ENCODE measurements at regions not wholly inside any gene's neighbourhood (a gene's known extent, or its start where the extent isn't known, plus 50 kb on each side); places are given as distances from the start of the nearest gene placed in this dataset.

- Histone ChIP-seq H3K4me2 (ENCODE audit: low read length) (no peak overlapping the region), H3K4me1 (ENCODE audit: low read length) (peaks cover 10% of the 10 kb centered on the region), H3K9ac (ENCODE audit: low read length) (no peak overlapping the region), H2AFZ (ENCODE audit: low read depth, low read length) (no peak overlapping the region), H3K27ac (ENCODE audit: low read length) (no peak overlapping the region), H3K4me3 (ENCODE audit: low read length) (no peak overlapping the region), H4K20me1 (ENCODE audit: insufficient read depth, low read length) (no peaks in the 10 kb centered on the region), H3K79me2 (ENCODE audit: low read length) (no peaks in the 10 kb centered on the region), H3K36me3 (replicated peaks; ENCODE audit: low read depth, low read length) (no peaks in the 10 kb centered on the region), H3K9me3 (ENCODE audit: insufficient read depth, low read length) (no peaks in the 10 kb centered on the region), H3K27me3 (ENCODE audit: low read depth, low read length) (no peaks in the 10 kb centered on the region)
- TF ChIP-seq EZH2phosphoT487 (IDR thresholded peaks at IDR 0.05; ENCODE audit: low read depth) (no peak), CTCF (IDR thresholded peaks at IDR 0.05; ENCODE audit: low read depth, low read length) (no peak)
Measured at GRCh38 chr13:84132491-84132890, 250.2 kb upstream of the SLITRK1 start.

- H3K9me3 ChIP-seq (ENCODE audit: insufficient read depth, low read length): no peaks in the 10 kb centered on the region
- no peak overlapping the region for H2AFZ ChIP-seq (ENCODE audit: low read depth, low read length)
- H3K36me3 ChIP-seq (replicated peaks; ENCODE audit: low read depth, low read length): no peaks in the 10 kb centered on the region
- H3K79me2 ChIP-seq (ENCODE audit: low read length): no peaks in the 10 kb centered on the region
- no peak for TF ChIP-seq EZH2phosphoT487 (IDR thresholded peaks at IDR 0.05; ENCODE audit: low read depth)
- TF ChIP-seq CTCF (IDR thresholded peaks at IDR 0.05; ENCODE audit: low read depth, low read length): no peak
- H3K4me1 ChIP-seq (ENCODE audit: low read length): no peaks in the 10 kb centered on the region
- no peaks in the 10 kb centered on the region for H4K20me1 ChIP-seq (ENCODE audit: insufficient read depth, low read length)
- H3K4me2 ChIP-seq (ENCODE audit: low read length): no peak overlapping the region
- no peak overlapping the region for H3K9ac ChIP-seq (ENCODE audit: low read length)
- H3K27ac ChIP-seq (ENCODE audit: low read length): no peak overlapping the region
- no peak overlapping the region for H3K4me3 ChIP-seq (ENCODE audit: low read length)
- no peaks in the 10 kb centered on the region for H3K27me3 ChIP-seq (ENCODE audit: low read depth, low read length)
Measured at GRCh38 chr13:84131249-84131648, 249.0 kb upstream of the SLITRK1 start.

- Histone ChIP-seq H2AFZ (ENCODE audit: low read depth, low read length) (no peak overlapping the region), H3K27ac (ENCODE audit: low read length) (no peak overlapping the region)
- TF ChIP-seq EZH2phosphoT487 (IDR thresholded peaks at IDR 0.05; ENCODE audit: low read depth) (no peak), CTCF (IDR thresholded peaks at IDR 0.05; ENCODE audit: low read depth, low read length) (no peak)
Measured at GRCh38 chr13:84130495-84131114, 248.3 kb upstream of the SLITRK1 start.

GRCh38 chr13:84129966-84130365 is 247.7 kb upstream of the SLITRK1 start:
- TF ChIP-seq CTCF (IDR thresholded peaks at IDR 0.05; ENCODE audit: low read depth, low read length) (no peak), EZH2phosphoT487 (IDR thresholded peaks at IDR 0.05; ENCODE audit: low read depth) (no peak)
- no peak overlapping the region for H3K9ac ChIP-seq (ENCODE audit: low read length)
- H3K4me3 ChIP-seq (ENCODE audit: low read length): no peak overlapping the region

More at GRCh38 chr13:84130495-84131114, 248.3 kb upstream of the SLITRK1 start:
- Histone ChIP-seq H3K4me3 (ENCODE audit: low read length) (no peak overlapping the region), H3K27me3 (ENCODE audit: low read depth, low read length) (no peaks in the 10 kb centered on the region), H3K9ac (ENCODE audit: low read length) (no peak overlapping the region), H4K20me1 (ENCODE audit: insufficient read depth, low read length) (no peaks in the 10 kb centered on the region), H3K4me2 (ENCODE audit: low read length) (no peak overlapping the region), H3K36me3 (replicated peaks; ENCODE audit: low read depth, low read length) (no peaks in the 10 kb centered on the region), H3K4me1 (ENCODE audit: low read length) (no peaks in the 10 kb centered on the region), H3K79me2 (ENCODE audit: low read length) (no peaks in the 10 kb centered on the region), H3K9me3 (ENCODE audit: insufficient read depth, low read length) (no peaks in the 10 kb centered on the region)

More at GRCh38 chr13:84129966-84130365, 247.7 kb upstream of the SLITRK1 start:
- no peaks in the 10 kb centered on the region for H3K4me1 ChIP-seq (ENCODE audit: low read length)
- H3K27ac ChIP-seq (ENCODE audit: low read length): no peak overlapping the region
- no peaks in the 10 kb centered on the region for H3K27me3 ChIP-seq (ENCODE audit: low read depth, low read length)
- no peak overlapping the region for H2AFZ ChIP-seq (ENCODE audit: low read depth, low read length)
- no peaks in the 10 kb centered on the region for H3K79me2 ChIP-seq (ENCODE audit: low read length)
- no peaks in the 10 kb centered on the region for H3K9me3 ChIP-seq (ENCODE audit: insufficient read depth, low read length)
- no peak overlapping the region for H3K4me2 ChIP-seq (ENCODE audit: low read length)
- no peaks in the 10 kb centered on the region for H3K36me3 ChIP-seq (replicated peaks; ENCODE audit: low read depth, low read length)
- no peaks in the 10 kb centered on the region for H4K20me1 ChIP-seq (ENCODE audit: insufficient read depth, low read length)
